Heart left ventricle (tissue), 13 donors: ENCODE measurements at regions not wholly inside any gene's neighbourhood (a gene's known extent, or its start where the extent isn't known, plus 50 kb on each side); places are given as distances from the start of the nearest gene placed in this dataset.

Source experiments
- POLR2A ChIP-seq, 2 donors: fragments of 450-650 bp; IDR thresholded peaks; one replicate each; pipeline ENCODE4 v1.6.1; 2017; ENCODE audit warnings: antibody characterized with exemption in 2 of 2, mild to moderate bottlenecking in 2 of 2, moderate library complexity in 2 of 2
- TF ChIP-seq, protein P1 (sequence below), 12 donors: fragments of 200-600 bp; sonication (generic) in 4 of 12; IDR thresholded peaks; one replicate each; pipeline versions ENCODE4 v1.5.0 to v1.8.0; 2018 to 2022; ENCODE audit warnings: antibody characterized with exemption in 12 of 12, mild to moderate bottlenecking in 5 of 12
- donor health status: ischemic (EF 13 %, LVEDD 7.1; RV severe dilation, severe dysfunction).
- donor health status: DM: no; HTN: yes; CAD: no.
- donor health status: DM: no; HTN: no; CAD: no.
- donor health status: ischemic (EF 25% LVEDD 6.9; RV normal size, moderate dysfunction).
- donor health status: ischemic (EF 25% LVEDD 5.7; RV mildly dilated, moderate dysfunction).
- donor health status: ischemic (EF 35%, LVEDD 5.7; RV mildly dilated, moderate dysfunction).
- donor health status: nonischemic (EF 11% LVEDD 7.7; RV severe dilation, severe dysfunction).
- donor health status: DM: yes; HTN: yes; CAD: no.
- donor health status: PGD.
- donor health status: ischemic (EF 29% LVEDD 5.4; RV normal size, mild dysfunction).
- donor health status: nonischemic (EF 23%, LVEDD 6.1; RV moderate dilation, normal function).

DNA sequence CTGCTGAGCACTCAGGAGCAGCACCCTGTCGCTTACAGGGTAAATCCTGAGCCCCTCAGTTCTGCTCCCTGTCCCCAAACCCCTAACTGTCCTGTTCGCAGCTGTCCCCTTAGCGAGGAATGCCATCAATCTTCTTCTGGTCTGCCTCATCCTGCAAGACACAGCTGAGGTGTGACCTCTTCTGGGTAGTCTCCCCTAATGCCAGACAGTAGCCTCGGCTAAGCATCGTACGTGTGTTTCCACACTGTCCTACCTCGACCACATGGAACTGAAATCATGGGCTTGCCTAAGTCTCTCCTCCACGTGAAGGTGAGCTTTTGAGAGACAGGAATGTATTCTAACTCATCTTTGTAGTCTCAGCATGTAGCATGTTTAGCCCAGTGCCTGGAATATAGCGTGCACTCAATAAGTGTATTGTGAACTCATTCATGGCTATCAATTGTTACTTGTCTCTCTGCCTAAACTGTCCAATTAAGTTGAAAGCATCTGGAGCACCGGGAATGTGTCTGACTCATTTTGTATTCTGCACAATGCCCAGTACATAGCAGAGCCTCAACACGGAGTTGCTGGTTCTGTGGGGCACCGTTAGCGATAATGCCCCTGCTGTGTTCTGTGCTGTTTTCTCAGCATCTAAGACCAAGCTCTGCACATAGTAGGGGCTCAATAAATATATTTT is 90.2 kb downstream of the HES1 start:
- TF ChIP-seq, protein P1, sequence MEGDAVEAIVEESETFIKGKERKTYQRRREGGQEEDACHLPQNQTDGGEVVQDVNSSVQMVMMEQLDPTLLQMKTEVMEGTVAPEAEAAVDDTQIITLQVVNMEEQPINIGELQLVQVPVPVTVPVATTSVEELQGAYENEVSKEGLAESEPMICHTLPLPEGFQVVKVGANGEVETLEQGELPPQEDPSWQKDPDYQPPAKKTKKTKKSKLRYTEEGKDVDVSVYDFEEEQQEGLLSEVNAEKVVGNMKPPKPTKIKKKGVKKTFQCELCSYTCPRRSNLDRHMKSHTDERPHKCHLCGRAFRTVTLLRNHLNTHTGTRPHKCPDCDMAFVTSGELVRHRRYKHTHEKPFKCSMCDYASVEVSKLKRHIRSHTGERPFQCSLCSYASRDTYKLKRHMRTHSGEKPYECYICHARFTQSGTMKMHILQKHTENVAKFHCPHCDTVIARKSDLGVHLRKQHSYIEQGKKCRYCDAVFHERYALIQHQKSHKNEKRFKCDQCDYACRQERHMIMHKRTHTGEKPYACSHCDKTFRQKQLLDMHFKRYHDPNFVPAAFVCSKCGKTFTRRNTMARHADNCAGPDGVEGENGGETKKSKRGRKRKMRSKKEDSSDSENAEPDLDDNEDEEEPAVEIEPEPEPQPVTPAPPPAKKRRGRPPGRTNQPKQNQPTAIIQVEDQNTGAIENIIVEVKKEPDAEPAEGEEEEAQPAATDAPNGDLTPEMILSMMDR (IDR thresholded peaks at IDR 0.05) = no peak
- no peak for TF ChIP-seq POLR2A (IDR thresholded peaks at IDR 0.05)
